Transverse colon (tissue), 3 donors: ENCODE measurements at regions not wholly inside any gene's neighbourhood (a gene's known extent, or its start where the extent isn't known, plus 50 kb on each side); places are given as distances from the start of the nearest gene placed in this dataset.

ENCODE experiments used
- POLR2A ChIP-seq: fragments of 450-650 bp; IDR thresholded peaks from one replicate; pipeline ENCODE4 v1.6.1; 2016; ENCODE audit warnings: antibody characterized with exemption, mild to moderate bottlenecking, moderate library complexity
- TF ChIP-seq, protein P1 (sequence below), 5 experiments: fragments of 200-600 bp in 3 of 5; fragments of 450-650 bp in 2 of 5; sonication (generic) in 3 of 5; IDR thresholded peaks; 1 replicate in 2 of 5; 2 replicates in 3 of 5; pipeline ENCODE4 v1.5.1; 2016 to 2017; ENCODE audit warnings: antibody characterized with exemption in 5 of 5, inconsistent platforms in 3 of 5, mild to moderate bottlenecking in 2 of 5, moderate library complexity in 1 of 5

DNA sequence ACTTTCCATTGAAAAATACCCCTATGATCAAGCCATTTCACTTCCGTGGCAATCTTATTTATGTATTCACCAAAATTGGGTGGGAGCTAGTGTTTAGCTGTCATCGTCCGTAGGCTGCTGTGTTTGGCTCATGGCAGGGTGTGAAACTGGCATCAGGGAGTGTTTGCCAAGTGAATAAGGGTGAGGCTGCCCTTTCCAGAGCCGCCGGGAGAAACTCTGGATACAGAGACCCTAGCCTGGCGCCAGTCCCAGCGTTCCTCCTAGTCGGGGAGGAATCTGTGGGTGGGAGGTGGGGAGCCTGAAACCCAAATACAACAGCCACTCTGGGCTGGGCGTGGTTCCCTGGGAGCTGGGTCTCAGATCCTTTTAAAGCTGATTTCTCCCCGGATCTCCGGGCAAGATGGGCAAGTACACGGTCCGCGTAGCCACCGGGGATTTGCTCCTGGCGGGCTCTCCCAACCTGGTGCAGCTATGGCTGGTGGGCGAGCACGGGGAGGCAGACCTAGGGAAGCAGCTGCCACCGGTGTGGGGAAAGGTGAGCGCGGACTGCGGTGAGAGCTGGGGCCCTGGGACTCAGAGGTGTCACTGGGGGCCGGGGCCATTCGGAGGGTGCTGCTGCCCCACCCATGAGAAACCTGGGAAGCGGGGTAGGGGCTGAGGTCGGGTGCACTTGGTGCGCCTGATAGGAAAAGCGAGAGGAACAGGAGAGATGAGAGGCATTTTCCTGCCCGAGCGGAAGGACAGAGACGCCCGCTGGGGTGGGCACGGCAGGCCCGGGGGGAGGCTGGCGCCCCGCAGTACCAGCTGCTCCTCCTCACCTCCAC, 62.1 kb upstream of the TEKT1 start:
- TF ChIP-seq, protein P1, sequence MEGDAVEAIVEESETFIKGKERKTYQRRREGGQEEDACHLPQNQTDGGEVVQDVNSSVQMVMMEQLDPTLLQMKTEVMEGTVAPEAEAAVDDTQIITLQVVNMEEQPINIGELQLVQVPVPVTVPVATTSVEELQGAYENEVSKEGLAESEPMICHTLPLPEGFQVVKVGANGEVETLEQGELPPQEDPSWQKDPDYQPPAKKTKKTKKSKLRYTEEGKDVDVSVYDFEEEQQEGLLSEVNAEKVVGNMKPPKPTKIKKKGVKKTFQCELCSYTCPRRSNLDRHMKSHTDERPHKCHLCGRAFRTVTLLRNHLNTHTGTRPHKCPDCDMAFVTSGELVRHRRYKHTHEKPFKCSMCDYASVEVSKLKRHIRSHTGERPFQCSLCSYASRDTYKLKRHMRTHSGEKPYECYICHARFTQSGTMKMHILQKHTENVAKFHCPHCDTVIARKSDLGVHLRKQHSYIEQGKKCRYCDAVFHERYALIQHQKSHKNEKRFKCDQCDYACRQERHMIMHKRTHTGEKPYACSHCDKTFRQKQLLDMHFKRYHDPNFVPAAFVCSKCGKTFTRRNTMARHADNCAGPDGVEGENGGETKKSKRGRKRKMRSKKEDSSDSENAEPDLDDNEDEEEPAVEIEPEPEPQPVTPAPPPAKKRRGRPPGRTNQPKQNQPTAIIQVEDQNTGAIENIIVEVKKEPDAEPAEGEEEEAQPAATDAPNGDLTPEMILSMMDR (IDR thresholded peaks at IDR 0.05) = no peak
- no peak for TF ChIP-seq POLR2A
